HL-60 (cell line): ENCODE measurements at regions not wholly inside any gene's neighbourhood (a gene's known extent, or its start where the extent isn't known, plus 50 kb on each side); places are given as distances from the start of the nearest gene placed in this dataset.

Experiments used
- DNase-seq, 2 experiments: peaks; one replicate each; pipeline ENCODE4 v3.0.0-alpha.2; 2010 to 2020; ENCODE audit warnings: low read depth in 1 of 2, low spot score in 1 of 2
- H3K27ac ChIP-seq: fragments of 250-450 bp; sonication (Bioruptor Pico); replicated peaks from 2 replicates; pipeline ENCODE4 v1.5.1; 2020; ENCODE audit warnings: mild to moderate bottlenecking, moderate library complexity
- H3K27me3 ChIP-seq: fragments of 250-450 bp; sonication (Bioruptor Pico); 2 replicates; pipeline ENCODE4 v1.5.1; 2021; ENCODE audit warnings: mild to moderate bottlenecking, moderate library complexity; ENCODE audit not compliant: insufficient read depth, poor library complexity, severe bottlenecking
- H3K4me3 ChIP-seq: replicated peaks from 2 replicates; pipeline ENCODE4 v1.5.1; 2011; ENCODE audit warnings: mild to moderate bottlenecking, control low read depth, low read length; ENCODE audit not compliant: insufficient read depth
- CTCF ChIP-seq: IDR thresholded peaks from one replicate; pipeline ENCODE4 v1.5.1; 2011; ENCODE audit warnings: low read length, control low read depth, inconsistent platforms; ENCODE audit not compliant: insufficient read depth
- GABPA ChIP-seq: IDR thresholded peaks from 2 replicates; pipeline ENCODE4 v1.6.1; 2012; ENCODE audit warnings: low read depth
- POLR2AphosphoS5 ChIP-seq: IDR thresholded peaks from 2 replicates; pipeline ENCODE4 v1.6.1; 2012; ENCODE audit warnings: low read depth
- REST ChIP-seq: IDR thresholded peaks from 2 replicates; pipeline ENCODE4 v1.6.1; 2012; ENCODE audit warnings: low read depth; ENCODE audit not compliant: insufficient replicate concordance
- SPI1 ChIP-seq: IDR thresholded peaks from 2 replicates; pipeline ENCODE4 v1.6.1; 2012; ENCODE audit warnings: low read depth, mild to moderate bottlenecking, borderline replicate concordance

- Histone ChIP-seq H3K27ac (no peak overlapping the region), H3K4me3 (no peak overlapping the region), H3K27me3 (peaks cover 3% of the 10 kb centered on the region)
- TF ChIP-seq SPI1 (no peak), GABPA (no peak), REST (no peak), POLR2AphosphoS5 (no peak), CTCF (no peak)
- no peak for DNase-seq
These were observed 308.7 kb upstream of the DIO3 start for GRCh38 chr14:101252443-101253214.

GRCh38 chr14:101253948-101254347, 307.3 kb upstream of the DIO3 start:
- Histone ChIP-seq H3K4me3 (no peak overlapping the region), H3K27ac (no peak overlapping the region), H3K27me3 (peaks cover 3% of the 10 kb centered on the region)
- DNase-seq, result no peak
- TF ChIP-seq REST, result no peak
- TF ChIP-seq GABPA, result no peak
- TF ChIP-seq SPI1, result no peak
- TF ChIP-seq CTCF, result no peak
- TF ChIP-seq POLR2AphosphoS5, result no peak

GRCh38 chr14:101254805-101255764, 306.2 kb upstream of the DIO3 start:
- no peak overlapping the region for H3K27ac ChIP-seq
- H3K27me3 ChIP-seq, result peaks cover 3% of the 10 kb centered on the region
- no peak for TF ChIP-seq POLR2AphosphoS5
- TF ChIP-seq CTCF, result no peak
- no peak for TF ChIP-seq SPI1
- no peak for TF ChIP-seq REST
- TF ChIP-seq GABPA, result no peak
- no peak for DNase-seq
- H3K4me3 ChIP-seq, result no peak overlapping the region
